ENCODE measurements at regions not wholly inside any gene's neighbourhood (a gene's known extent, or its start where the extent isn't known, plus 50 kb on each side); places are given as distances from the start of the nearest gene placed in this dataset.

- Mint-ChIP-seq H3K4me1 (no peaks in the 10 kb centered on the region), H3K36me3 (ENCODE audit: low read depth) (no peaks in the 10 kb centered on the region), H3K27me3 (peaks cover 3% of the 10 kb centered on the region), H3K27ac (no peak overlapping the region), H3K9me3 (no peaks in the 10 kb centered on the region), H3K4me3 (no peak overlapping the region)
- ATAC-seq (replicated peaks) = no peak
Observed at GRCh38 chr12:98179151-98179550, 336.2 kb upstream of the TMPO start.

- H3K36me3 Mint-ChIP-seq (ENCODE audit: low read depth) = no peaks in the 10 kb centered on the region
- ATAC-seq (replicated peaks) = no peak
- H3K9me3 Mint-ChIP-seq = no peaks in the 10 kb centered on the region
- H3K27me3 Mint-ChIP-seq = peaks cover 3% of the 10 kb centered on the region
- H3K27ac Mint-ChIP-seq = no peak overlapping the region
- H3K4me3 Mint-ChIP-seq = no peak overlapping the region
- no peaks in the 10 kb centered on the region for H3K4me1 Mint-ChIP-seq
Observed at GRCh38 chr12:98180603-98181002, 334.8 kb upstream of the TMPO start.

GRCh38 chr12:98182821-98183220 is 332.6 kb upstream of the TMPO start:
- Mint-ChIP-seq H3K27me3 (peaks cover 3% of the 10 kb centered on the region), H3K9me3 (no peaks in the 10 kb centered on the region), H3K36me3 (ENCODE audit: low read depth) (no peaks in the 10 kb centered on the region), H3K4me1 (no peaks in the 10 kb centered on the region), H3K4me3 (no peak overlapping the region), H3K27ac (no peak overlapping the region)
- ATAC-seq (replicated peaks) = no peak

GRCh38 chr12:98185606-98186005 is 329.8 kb upstream of the TMPO start:
- H3K27me3 Mint-ChIP-seq = peaks cover 3% of the 10 kb centered on the region
- H3K9me3 Mint-ChIP-seq = no peaks in the 10 kb centered on the region
- H3K36me3 Mint-ChIP-seq (ENCODE audit: low read depth) = no peaks in the 10 kb centered on the region
- no peaks in the 10 kb centered on the region for H3K4me1 Mint-ChIP-seq
- H3K4me3 Mint-ChIP-seq = no peak overlapping the region
- no peak overlapping the region for H3K27ac Mint-ChIP-seq
- no peak for ATAC-seq (replicated peaks)

- Mint-ChIP-seq H3K36me3 (ENCODE audit: low read depth) (no peaks in the 10 kb centered on the region), H3K4me1 (no peaks in the 10 kb centered on the region), H3K4me3 (no peak overlapping the region), H3K27me3 (peaks cover 4% of the 10 kb centered on the region), H3K27ac (no peak overlapping the region), H3K9me3 (no peaks in the 10 kb centered on the region)
- ATAC-seq (replicated peaks) = no peak
Observed at GRCh38 chr12:98188650-98189077, 326.7 kb upstream of the TMPO start.

- no peak for ATAC-seq (replicated peaks)
- Mint-ChIP-seq H3K27ac (no peak overlapping the region), H3K36me3 (ENCODE audit: low read depth) (no peaks in the 10 kb centered on the region), H3K27me3 (peaks cover 10% of the 10 kb centered on the region), H3K4me1 (no peaks in the 10 kb centered on the region), H3K4me3 (no peak overlapping the region), H3K9me3 (no peaks in the 10 kb centered on the region)
Observed at GRCh38 chr12:98194591-98194990, 320.8 kb upstream of the TMPO start.

GRCh38 chr12:98198261-98198982 is 317.0 kb upstream of the TMPO start:
- Mint-ChIP-seq H3K4me1 (no peaks in the 10 kb centered on the region), H3K27ac (no peak overlapping the region), H3K4me3 (no peak overlapping the region), H3K9me3 (no peaks in the 10 kb centered on the region), H3K27me3 (peaks cover 11% of the 10 kb centered on the region), H3K36me3 (ENCODE audit: low read depth) (no peaks in the 10 kb centered on the region)
- ATAC-seq (replicated peaks) = no peak

- ATAC-seq (replicated peaks) = no peak
- Mint-ChIP-seq H3K9me3 (peaks cover 3% of the 10 kb centered on the region), H3K27me3 (peaks cover 6% of the 10 kb centered on the region), H3K4me1 (no peaks in the 10 kb centered on the region), H3K4me3 (no peak overlapping the region), H3K36me3 (ENCODE audit: low read depth) (no peaks in the 10 kb centered on the region), H3K27ac (no peak overlapping the region)
Observed at GRCh38 chr12:98208816-98209215, 306.6 kb upstream of the TMPO start.

- no peak overlapping the region for H3K27ac Mint-ChIP-seq
- no peaks in the 10 kb centered on the region for H3K9me3 Mint-ChIP-seq
- peaks cover 8% of the 10 kb centered on the region for H3K27me3 Mint-ChIP-seq
- no peak overlapping the region for H3K4me3 Mint-ChIP-seq
- H3K4me1 Mint-ChIP-seq = no peaks in the 10 kb centered on the region
- no peak for ATAC-seq (replicated peaks)
- H3K36me3 Mint-ChIP-seq (ENCODE audit: low read depth) = no peaks in the 10 kb centered on the region
Observed at GRCh38 chr12:98211909-98212695, 303.3 kb upstream of the TMPO start.

GRCh38 chr12:98213556-98213955 is 301.8 kb upstream of the TMPO start:
- Mint-ChIP-seq H3K4me3 (no peak overlapping the region), H3K9me3 (no peaks in the 10 kb centered on the region), H3K36me3 (ENCODE audit: low read depth) (no peaks in the 10 kb centered on the region), H3K4me1 (no peaks in the 10 kb centered on the region), H3K27me3 (peaks cover 8% of the 10 kb centered on the region), H3K27ac (no peak overlapping the region)
- no peak for ATAC-seq (replicated peaks)

GRCh38 chr12:98217257-98217656 is 298.1 kb upstream of the TMPO start:
- no peak for ATAC-seq (replicated peaks)
- Mint-ChIP-seq H3K36me3 (ENCODE audit: low read depth) (no peaks in the 10 kb centered on the region), H3K27me3 (peaks cover 16% of the 10 kb centered on the region), H3K27ac (no peak overlapping the region), H3K9me3 (no peaks in the 10 kb centered on the region), H3K4me3 (no peak overlapping the region), H3K4me1 (no peaks in the 10 kb centered on the region)

- Mint-ChIP-seq H3K4me1 (no peaks in the 10 kb centered on the region), H3K36me3 (ENCODE audit: low read depth) (no peaks in the 10 kb centered on the region), H3K27ac (no peak overlapping the region), H3K4me3 (no peak overlapping the region), H3K9me3 (peaks cover 3% of the 10 kb centered on the region), H3K27me3 (peaks cover 27% of the 10 kb centered on the region)
- ATAC-seq (replicated peaks) = no peak
Observed at GRCh38 chr12:98220636-98221035, 294.8 kb upstream of the TMPO start.

- no peak for ATAC-seq (replicated peaks)
Observed at GRCh38 chr12:98221243-98221808, 294.1 kb upstream of the TMPO start.

GRCh38 chr12:98222135-98222534 is 293.3 kb upstream of the TMPO start:
- H3K4me1 Mint-ChIP-seq = no peaks in the 10 kb centered on the region
- H3K36me3 Mint-ChIP-seq (ENCODE audit: low read depth) = no peaks in the 10 kb centered on the region
- peaks cover 3% of the 10 kb centered on the region for H3K9me3 Mint-ChIP-seq
- no peak overlapping the region for H3K27ac Mint-ChIP-seq
- ATAC-seq (replicated peaks) = no peak
- H3K27me3 Mint-ChIP-seq = peaks cover 24% of the 10 kb centered on the region
- no peak overlapping the region for H3K4me3 Mint-ChIP-seq

More at GRCh38 chr12:98221243-98221808, 294.1 kb upstream of the TMPO start:
- Mint-ChIP-seq H3K27me3 (peaks cover 24% of the 10 kb centered on the region), H3K9me3 (peaks cover 3% of the 10 kb centered on the region), H3K4me1 (no peaks in the 10 kb centered on the region), H3K27ac (no peak overlapping the region), H3K4me3 (no peak overlapping the region), H3K36me3 (ENCODE audit: low read depth) (no peaks in the 10 kb centered on the region)

All from activated T-helper 17 cell treated with anti-CD3 and anti-CD28 coated beads, Interleukin-2, amount 50 U/mL, for 72 hours (primary cell).